ENCODE measurements at regions not wholly inside any gene's neighbourhood (a gene's known extent, or its start where the extent isn't known, plus 50 kb on each side); places are given as distances from the start of the nearest gene placed in this dataset.

DNA sequence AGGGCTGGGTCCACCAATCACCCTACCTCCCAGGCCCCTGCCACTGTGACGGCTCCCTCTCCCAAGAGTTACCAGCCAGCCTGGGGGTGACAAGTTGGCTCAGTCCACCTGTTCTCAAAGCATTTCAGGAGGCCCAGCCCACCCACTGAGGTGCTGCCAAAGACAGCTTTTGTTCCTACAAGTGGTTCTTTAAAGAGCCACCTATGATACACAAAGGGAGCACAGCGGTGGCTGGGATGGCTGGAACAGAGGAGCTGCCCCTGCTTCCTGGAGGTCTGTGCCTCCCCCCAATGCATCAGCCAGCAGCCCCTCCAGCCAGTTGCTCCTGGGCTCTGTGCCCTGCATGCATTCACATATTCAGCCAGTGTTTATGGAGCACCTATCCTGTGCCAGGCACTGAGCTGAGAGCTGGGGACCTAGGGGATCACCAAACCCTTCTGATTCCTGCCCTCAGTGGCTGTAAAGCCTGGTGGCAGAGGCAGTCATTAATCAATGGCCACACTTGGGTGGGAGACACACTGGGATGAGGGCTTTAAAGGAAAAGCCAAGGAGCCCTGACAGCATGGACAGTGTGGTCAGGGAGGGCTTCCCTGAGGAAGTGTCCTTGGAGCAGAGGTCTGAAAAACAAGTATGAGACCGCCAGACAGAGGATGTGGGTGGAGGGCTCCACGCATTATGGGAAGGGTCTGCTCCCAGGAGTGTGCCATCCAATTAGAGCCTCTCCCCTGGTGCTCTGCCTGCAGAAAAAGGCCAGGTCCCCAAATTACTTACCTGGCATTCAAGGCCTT is 107.1 kb upstream of the LINGO1 start:
- in situ Hi-C loops (cut with HindIII; ENCODE audit: extremely low pct_ligation_motif_present, low pct_unique_long_range_greater_than_20kb) (no loop called here), intact Hi-C loops (cut with micrococcal nuclease; ENCODE audit: unreplicated experiment) (no loop called here)
- ChIA-PET POLR2A (no interaction called here), CTCF (ENCODE audit: low intra/inter-chr PET ratio, low total read pairs) (no interaction called here)
- Histone ChIP-seq H3K79me2 (ENCODE audit: insufficient read depth, low read length) (no peaks in the 10 kb centered on the region), H3K27ac (ENCODE audit: extremely low read length, insufficient read depth, low read length) (no peak overlapping the region), H3K9ac (ENCODE audit: insufficient read depth, low read depth, low read length) (no peak overlapping the region), H3K4me2 (ENCODE audit: low read depth, low read length) (no peak overlapping the region), H2AFZ (ENCODE audit: low read length) (no peak overlapping the region), H3K4me1 (ENCODE audit: insufficient read depth, low read length) (no peaks in the 10 kb centered on the region), H3K9me3 (ENCODE audit: low read length) (no peaks in the 10 kb centered on the region), H3K36me3 (replicated peaks in 1 of 2; ENCODE audit: control insufficient read depth in 1 of 2, insufficient read depth in 2 of 2, low read length in 2 of 2) (no peaks in the 10 kb centered on the region), H3K4me3 (replicated peaks in 1 of 3; ENCODE audit: insufficient read depth in 1 of 3, low read depth in 2 of 3, low read length in 3 of 3) (no peak overlapping the region), H4K20me1 (ENCODE audit: insufficient read depth, low read length) (no peaks in the 10 kb centered on the region), H3K27me3 (ENCODE audit: control insufficient read depth in 1 of 2, insufficient read depth in 2 of 2, low read length in 2 of 2) (peaks cover 0 to 3% of the 10 kb centered on the region in 2 experiments; a peak in 3 of 5 replicates)
- DNase-seq (ENCODE audit: low spot score) (no peak), FAIRE-seq (no peak), ATAC-seq (no peak)
- no TSS peak for BruUV-seq (replicated peaks)
- 8% methylated on average over 2 of the region's 4 CpGs for WGBS (ENCODE audit: low lambda C conversion rate)
- TF ChIP-seq, protein P1, sequence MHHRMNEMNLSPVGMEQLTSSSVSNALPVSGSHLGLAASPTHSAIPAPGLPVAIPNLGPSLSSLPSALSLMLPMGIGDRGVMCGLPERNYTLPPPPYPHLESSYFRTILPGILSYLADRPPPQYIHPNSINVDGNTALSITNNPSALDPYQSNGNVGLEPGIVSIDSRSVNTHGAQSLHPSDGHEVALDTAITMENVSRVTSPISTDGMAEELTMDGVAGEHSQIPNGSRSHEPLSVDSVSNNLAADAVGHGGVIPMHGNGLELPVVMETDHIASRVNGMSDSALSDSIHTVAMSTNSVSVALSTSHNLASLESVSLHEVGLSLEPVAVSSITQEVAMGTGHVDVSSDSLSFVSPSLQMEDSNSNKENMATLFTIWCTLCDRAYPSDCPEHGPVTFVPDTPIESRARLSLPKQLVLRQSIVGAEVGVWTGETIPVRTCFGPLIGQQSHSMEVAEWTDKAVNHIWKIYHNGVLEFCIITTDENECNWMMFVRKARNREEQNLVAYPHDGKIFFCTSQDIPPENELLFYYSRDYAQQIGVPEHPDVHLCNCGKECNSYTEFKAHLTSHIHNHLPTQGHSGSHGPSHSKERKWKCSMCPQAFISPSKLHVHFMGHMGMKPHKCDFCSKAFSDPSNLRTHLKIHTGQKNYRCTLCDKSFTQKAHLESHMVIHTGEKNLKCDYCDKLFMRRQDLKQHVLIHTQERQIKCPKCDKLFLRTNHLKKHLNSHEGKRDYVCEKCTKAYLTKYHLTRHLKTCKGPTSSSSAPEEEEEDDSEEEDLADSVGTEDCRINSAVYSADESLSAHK (CRISPR knock-in tag; IDR thresholded peaks at IDR 0.05; ENCODE audit: borderline replicate concordance): no peak
- TF ChIP-seq ZNF564 (CRISPR knock-in tag; IDR thresholded peaks at IDR 0.05) (no peak), ZNF547 (CRISPR knock-in tag; IDR thresholded peaks at IDR 0.05) (no peak), TRIM24 (CRISPR knock-in tag; IDR thresholded peaks at IDR 0.05) (no peak), ZNF552 (CRISPR knock-in tag; IDR thresholded peaks at IDR 0.05; ENCODE audit: borderline replicate concordance) (no peak), ZNF703 (CRISPR knock-in tag; IDR thresholded peaks at IDR 0.05; ENCODE audit: borderline replicate concordance) (no peak), ZNF562 (CRISPR knock-in tag; IDR thresholded peaks at IDR 0.05; ENCODE audit: borderline replicate concordance) (no peak), SMARCC2 (IDR thresholded peaks at IDR 0.05) (no peak), DNMT1 (CRISPR knock-in tag; IDR thresholded peaks at IDR 0.05) (no peak), SMARCE1 (IDR thresholded peaks at IDR 0.05; ENCODE audit: borderline replicate concordance) (no peak), ZNF335 (CRISPR knock-in tag; IDR thresholded peaks at IDR 0.05) (no peak), NCOA2 (CRISPR knock-in tag; IDR thresholded peaks at IDR 0.05) (no peak), NPAS2 (CRISPR knock-in tag; IDR thresholded peaks at IDR 0.05; ENCODE audit: borderline replicate concordance) (no peak)
- TF ChIP-seq, protein P2, sequence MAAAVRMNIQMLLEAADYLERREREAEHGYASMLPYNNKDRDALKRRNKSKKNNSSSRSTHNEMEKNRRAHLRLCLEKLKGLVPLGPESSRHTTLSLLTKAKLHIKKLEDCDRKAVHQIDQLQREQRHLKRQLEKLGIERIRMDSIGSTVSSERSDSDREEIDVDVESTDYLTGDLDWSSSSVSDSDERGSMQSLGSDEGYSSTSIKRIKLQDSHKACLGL (CRISPR knock-in tag; IDR thresholded peaks at IDR 0.05): no peak
- TF ChIP-seq, protein P3, sequence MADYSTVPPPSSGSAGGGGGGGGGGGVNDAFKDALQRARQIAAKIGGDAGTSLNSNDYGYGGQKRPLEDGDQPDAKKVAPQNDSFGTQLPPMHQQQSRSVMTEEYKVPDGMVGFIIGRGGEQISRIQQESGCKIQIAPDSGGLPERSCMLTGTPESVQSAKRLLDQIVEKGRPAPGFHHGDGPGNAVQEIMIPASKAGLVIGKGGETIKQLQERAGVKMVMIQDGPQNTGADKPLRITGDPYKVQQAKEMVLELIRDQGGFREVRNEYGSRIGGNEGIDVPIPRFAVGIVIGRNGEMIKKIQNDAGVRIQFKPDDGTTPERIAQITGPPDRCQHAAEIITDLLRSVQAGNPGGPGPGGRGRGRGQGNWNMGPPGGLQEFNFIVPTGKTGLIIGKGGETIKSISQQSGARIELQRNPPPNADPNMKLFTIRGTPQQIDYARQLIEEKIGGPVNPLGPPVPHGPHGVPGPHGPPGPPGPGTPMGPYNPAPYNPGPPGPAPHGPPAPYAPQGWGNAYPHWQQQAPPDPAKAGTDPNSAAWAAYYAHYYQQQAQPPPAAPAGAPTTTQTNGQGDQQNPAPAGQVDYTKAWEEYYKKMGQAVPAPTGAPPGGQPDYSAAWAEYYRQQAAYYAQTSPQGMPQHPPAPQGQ (CRISPR knock-in tag; IDR thresholded peaks at IDR 0.05; ENCODE audit: borderline replicate concordance): no peak
